HepG2 (cell line): ENCODE measurements at regions not wholly inside any gene's neighbourhood (a gene's known extent, or its start where the extent isn't known, plus 50 kb on each side); places are given as distances from the start of the nearest gene placed in this dataset.

Source experiments
- ATAC-seq: fragments of 200-7000 bp; cut with Tn5 transposase; 3 replicates; pipeline ENCODE4 v1.9.1; 2020; ENCODE audit warnings: mild to moderate bottlenecking, moderate library complexity
- BruUV-seq: library from RNA; stranded (reverse); fragments of 400-500 nt; replicated peaks from 2 replicates; lab custom pipeline; 2021; lab: Mats Ljungman, UMichigan
- CTCF ChIA-PET: fragments of 300-600 bp; formaldehyde crosslinking; extraction: SDS; loops from one replicate; lab custom pipeline; 2021; ENCODE audit warnings: low total read pairs, inconsistent platforms, low intra/inter-chr PET ratio; lab: Yijun Ruan, JAX
- POLR2A ChIA-PET: fragments of 350-600 bp; sonication (Branson Sonifier 250); formaldehyde crosslinking; loops from one replicate; lab custom pipeline; 2020; ENCODE audit warnings: antibody characterized with exemption, inconsistent platforms; lab: Yijun Ruan, JAX
- DNase-seq: peaks from one replicate; pipeline ENCODE4 v3.0.0-alpha.2; 2015; ENCODE audit warnings: low spot score
- FAIRE-seq: peaks from 3 replicates; lab custom pipeline; 2011; peaks lifted over from hg19 to GRCh38; lab: Jason Lieb, UNC
- H2AFZ ChIP-seq: one replicate; pipeline ENCODE4 v1.6.1; 2011; ENCODE audit warnings: low read length, inconsistent platforms
- H3K27ac ChIP-seq: fragments of 300-600 bp; 3 replicates; pipeline ENCODE4 v1.8.0; 2011; ENCODE audit warnings: mixed run types, mild to moderate bottlenecking, mixed read lengths, low read length, inconsistent platforms; ENCODE audit not compliant: insufficient read depth; ENCODE audit errors: extremely low read length
- H3K27me3 ChIP-seq, 2 experiments: fragments of 200-600 bp in 1 of 2; 2 replicates in 1 of 2; 3 replicates in 1 of 2; pipeline versions ENCODE4 v1.6.0 to v1.8.0; 2011; ENCODE audit warnings: low read length in 2 of 2, mild to moderate bottlenecking in 2 of 2, moderate library complexity in 2 of 2, inconsistent platforms in 1 of 2; ENCODE audit not compliant: insufficient read depth in 2 of 2, control insufficient read depth in 1 of 2
- H3K36me3 ChIP-seq, 2 experiments: fragments of 200-600 bp in 1 of 2; replicated peaks in 1 of 2; 2 replicates in 1 of 2; 3 replicates in 1 of 2; pipeline versions ENCODE4 v1.5.1 to v1.8.0; 2011; ENCODE audit warnings: low read length in 2 of 2, inconsistent platforms in 1 of 2; ENCODE audit not compliant: insufficient read depth in 2 of 2, control insufficient read depth in 1 of 2
- H3K4me1 ChIP-seq: 2 replicates; pipeline ENCODE4 v1.5.1; 2012; ENCODE audit warnings: low read length, inconsistent platforms; ENCODE audit not compliant: insufficient read depth
- H3K4me2 ChIP-seq: 2 replicates; pipeline ENCODE4 v1.6.0; 2011; ENCODE audit warnings: low read depth, low read length, inconsistent platforms
- H3K4me3 ChIP-seq, 3 experiments: fragments of 200-600 bp in 1 of 3; sonication (generic), shearing (Covaris generic) in 1 of 3; replicated peaks in 1 of 3; 2 replicates each; pipeline ENCODE4 v1.5.1; 2011 to 2016; ENCODE audit warnings: low read length in 3 of 3, inconsistent platforms in 2 of 3, low read depth in 2 of 3, mild to moderate bottlenecking in 2 of 3, control low read depth in 1 of 3, mixed read lengths in 1 of 3; ENCODE audit not compliant: insufficient read depth in 1 of 3
- H3K79me2 ChIP-seq: one replicate; pipeline ENCODE4 v1.6.1; 2011; ENCODE audit warnings: low read length, inconsistent platforms; ENCODE audit not compliant: insufficient read depth
- H3K9ac ChIP-seq: 2 replicates; pipeline ENCODE4 v1.6.0; 2011; ENCODE audit warnings: mild to moderate bottlenecking, low read depth, low read length, inconsistent platforms; ENCODE audit not compliant: insufficient read depth
- H3K9me3 ChIP-seq: 2 replicates; pipeline ENCODE4 v1.5.1; 2012; ENCODE audit warnings: mild to moderate bottlenecking, low read length
- H4K20me1 ChIP-seq: 2 replicates; pipeline ENCODE4 v1.6.0; 2011; ENCODE audit warnings: inconsistent platforms, mild to moderate bottlenecking, low read length, moderate library complexity; ENCODE audit not compliant: insufficient read depth
- EP300 ChIP-seq, 3 experiments: sonication (generic) in 1 of 3; formaldehyde crosslinking in 1 of 3; IDR thresholded peaks; 2 replicates each; pipeline versions ENCODE4 v1.5.1 to v1.6.1; 2011 to 2020; ENCODE audit warnings: low read depth in 2 of 3, low read length in 2 of 3, borderline replicate concordance in 1 of 3, improper control_type of control experiment in 1 of 3, mild to moderate bottlenecking in 1 of 3, missing genetic modification reagents in 1 of 3, moderate library complexity in 1 of 3
- ERF ChIP-seq: IDR thresholded peaks from 2 replicates; pipeline ENCODE4 v1.6.1; 2018; ENCODE audit warnings: missing biosample characterization, missing genetic modification reagents
- NFE2 ChIP-seq: sonication (generic); formaldehyde crosslinking; IDR thresholded peaks from 2 replicates; pipeline ENCODE4 v1.4.0; 2020; ENCODE audit warnings: missing genetic modification reagents
- NFYB ChIP-seq: sonication (generic); formaldehyde crosslinking; IDR thresholded peaks from 2 replicates; pipeline ENCODE4 v1.4.0; 2020; ENCODE audit warnings: missing genetic modification reagents
- NR2F6 ChIP-seq, 2 experiments: IDR thresholded peaks; 2 replicates each; pipeline ENCODE4 v1.6.1; 2016; ENCODE audit warnings: antibody characterized with exemption in 1 of 2, mild to moderate bottlenecking in 1 of 2
- PAWR ChIP-seq: sonication (generic); formaldehyde crosslinking; IDR thresholded peaks from 2 replicates; pipeline ENCODE4 v1.4.0; 2020; ENCODE audit warnings: missing genetic modification reagents, mild to moderate bottlenecking, borderline replicate concordance
- PCBP2 ChIP-seq: fragments of 200-400 bp; formaldehyde crosslinking; optimal IDR thresholded peaks from 2 replicates; pipeline ENCODE3; 2018; ENCODE audit warnings: low read length, low read depth; ENCODE audit not compliant: poor library complexity, severe bottlenecking
- ZIK1 ChIP-seq: sonication (generic); formaldehyde crosslinking; IDR thresholded peaks from 2 replicates; pipeline ENCODE4 v1.5.0; 2020; ENCODE audit warnings: mild to moderate bottlenecking, low read depth, missing genetic modification reagents, borderline replicate concordance
- ZNF101 ChIP-seq: sonication (generic); formaldehyde crosslinking; IDR thresholded peaks from 2 replicates; pipeline ENCODE4 v1.4.0; 2020; ENCODE audit warnings: mild to moderate bottlenecking, low read depth, missing genetic modification reagents, borderline replicate concordance
- ZNF124 ChIP-seq: sonication (generic); formaldehyde crosslinking; IDR thresholded peaks from 2 replicates; pipeline ENCODE4 v1.4.0; 2020; ENCODE audit warnings: missing genetic modification reagents
- ZNF367 ChIP-seq: sonication (generic); formaldehyde crosslinking; IDR thresholded peaks from 2 replicates; pipeline ENCODE4 v1.4.0; 2020; ENCODE audit warnings: missing genetic modification reagents, borderline replicate concordance
- ZNF709 ChIP-seq: sonication (generic); formaldehyde crosslinking; IDR thresholded peaks from 2 replicates; pipeline ENCODE4 v1.5.0; 2020; ENCODE audit warnings: mild to moderate bottlenecking, missing genetic modification reagents
- ZNF737 ChIP-seq: sonication (generic); formaldehyde crosslinking; IDR thresholded peaks from 2 replicates; pipeline ENCODE4 v1.5.0; 2020; ENCODE audit warnings: missing genetic modification reagents, mild to moderate bottlenecking, borderline replicate concordance
- ZNF749 ChIP-seq: sonication (generic); formaldehyde crosslinking; IDR thresholded peaks from 2 replicates; pipeline ENCODE4 v1.8.0; 2022; ENCODE audit warnings: mild to moderate bottlenecking, missing genetic modification reagents, moderate library complexity, borderline replicate concordance
- WGBS: methylation state at CpG from one replicate; pipeline ENCODE4 v1.1.6; 2017; ENCODE audit warnings: low lambda C conversion rate; 5-methylcytosine and 5-hydroxymethylcytosine counted together
- in situ Hi-C: cut with HindIII; loops from 2 replicates; pipeline ENCODE4 v1.10.0; 2017; ENCODE audit warnings: low pct_unique_long_range_greater_than_20kb; ENCODE audit not compliant: extremely low pct_ligation_motif_present
- intact Hi-C: fragments of 100-400 bp; cut with micrococcal nuclease; formaldehyde crosslinking; loops from one replicate; pipeline ENCODE4 v1.10.0; 2022; ENCODE audit not compliant: unreplicated experiment
- TF ChIP-seq, protein P1 (sequence below): sonication (generic); formaldehyde crosslinking; IDR thresholded peaks from 2 replicates; pipeline ENCODE4 v1.4.0; 2020; ENCODE audit warnings: mild to moderate bottlenecking, missing genetic modification reagents

- no peak for TF ChIP-seq PAWR
- TF ChIP-seq ERF (CRISPR knock-in tag): no peak
- no peak for TF ChIP-seq ZNF749 (CRISPR knock-in tag)
- TF ChIP-seq ZNF124 (CRISPR knock-in tag): no peak
- no peak for TF ChIP-seq NR2F6 (IDR thresholded peaks at IDR 0.05)
- TF ChIP-seq NR2F6 (CRISPR knock-in tag; IDR thresholded peaks at IDR 0.05): no peak
- TF ChIP-seq ZNF737: no peak
- TF ChIP-seq ZIK1: no peak
- TF ChIP-seq ZNF101 (CRISPR knock-in tag): no peak
- TF ChIP-seq NFYB (CRISPR knock-in tag): no peak
- no peak for TF ChIP-seq PCBP2
- TF ChIP-seq ZNF367: no peak
- no peak for TF ChIP-seq EP300 (IDR thresholded peaks at IDR 0.05; ENCODE audit: low read depth in 2 of 2, low read length in 2 of 2)
- no peak for TF ChIP-seq EP300 (CRISPR knock-in tag; IDR thresholded peaks at IDR 0.05; ENCODE audit: borderline replicate concordance)
- TF ChIP-seq ZNF709 (CRISPR knock-in tag): no peak
- no peak for TF ChIP-seq NFE2 (CRISPR knock-in tag)
- TF ChIP-seq, protein P1, sequence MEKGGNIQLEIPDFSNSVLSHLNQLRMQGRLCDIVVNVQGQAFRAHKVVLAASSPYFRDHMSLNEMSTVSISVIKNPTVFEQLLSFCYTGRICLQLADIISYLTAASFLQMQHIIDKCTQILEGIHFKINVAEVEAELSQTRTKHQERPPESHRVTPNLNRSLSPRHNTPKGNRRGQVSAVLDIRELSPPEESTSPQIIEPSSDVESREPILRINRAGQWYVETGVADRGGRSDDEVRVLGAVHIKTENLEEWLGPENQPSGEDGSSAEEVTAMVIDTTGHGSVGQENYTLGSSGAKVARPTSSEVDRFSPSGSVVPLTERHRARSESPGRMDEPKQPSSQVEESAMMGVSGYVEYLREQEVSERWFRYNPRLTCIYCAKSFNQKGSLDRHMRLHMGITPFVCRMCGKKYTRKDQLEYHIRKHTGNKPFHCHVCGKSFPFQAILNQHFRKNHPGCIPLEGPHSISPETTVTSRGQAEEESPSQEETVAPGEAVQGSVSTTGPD (CRISPR knock-in tag): no peak
- 0 out of 2 replicates have a peak, but pooled peaks cover 5% of the 10 kb centered on the region for H3K9me3 ChIP-seq
- ChIA-PET POLR2A (no interaction called here), CTCF (no interaction called here)
- no peak overlapping the region for H3K27ac ChIP-seq
- no peaks in the 10 kb centered on the region for H3K79me2 ChIP-seq
- H3K4me2 ChIP-seq: no peak overlapping the region
- peaks cover 51% of the 10 kb centered on the region for H3K4me1 ChIP-seq
- no peak overlapping the region for H3K9ac ChIP-seq
- no peak overlapping the region for H3K4me3 ChIP-seq
- no peak overlapping the region for H2AFZ ChIP-seq
- intact Hi-C loops: no loop called here
- no peak for DNase-seq
- no TSS peak for BruUV-seq
- no peaks in the 10 kb centered on the region for H4K20me1 ChIP-seq
- FAIRE-seq: no peak
- WGBS: 81% methylated on average over 3 of the region's 3 CpGs
- H3K27me3 ChIP-seq: no peaks in the 10 kb centered on the region
- ATAC-seq: no peak
- H3K36me3 ChIP-seq: no peaks in the 10 kb centered on the region
- in situ Hi-C loops: no loop called here
These were observed 49.7 kb upstream of the BICC1 start for GRCh38 chr10:58462863-58463507.
